Fibroblast of mammary gland (primary cell): ENCODE measurements at regions not wholly inside any gene's neighbourhood (a gene's known extent, or its start where the extent isn't known, plus 50 kb on each side); places are given as distances from the start of the nearest gene placed in this dataset.
A peak's percentile ranks its signal among the peaks of the same experiment; 100 is the strongest.

Experiments
- DNase-seq: peaks from one replicate; pipeline ENCODE4 v3.0.0-alpha.2; 2010; ENCODE audit warnings: low read depth
- H3K4me3 ChIP-seq: 2 replicates; pipeline ENCODE4 v1.5.1; 2011; ENCODE audit warnings: low read depth, mild to moderate bottlenecking, low read length, moderate library complexity; ENCODE audit not compliant: control insufficient read depth
- CTCF ChIP-seq: conservative IDR thresholded peaks from 2 replicates; pipeline ENCODE4 v1.5.1; 2011; ENCODE audit warnings: low read depth, low read length, inconsistent platforms; ENCODE audit not compliant: control insufficient read depth, insufficient read depth

DNA sequence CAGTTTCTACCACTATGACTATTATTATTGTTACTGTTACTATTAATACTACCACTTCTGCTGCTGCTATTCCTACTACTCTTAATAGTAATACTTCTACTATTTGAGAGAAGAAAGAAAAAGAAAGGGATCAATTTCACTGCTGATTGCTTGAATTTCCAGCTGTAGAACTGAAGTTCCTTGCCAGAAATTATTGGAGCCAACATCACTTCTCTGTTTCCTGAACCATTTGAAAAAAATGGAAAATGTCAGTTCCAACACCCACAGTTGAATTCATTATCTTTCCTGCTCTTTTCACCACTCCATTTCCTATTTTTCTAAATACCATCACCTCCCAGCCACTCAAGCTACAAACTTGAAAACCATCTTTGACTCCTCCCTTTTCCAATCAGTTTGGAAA is 54.1 kb upstream of the PIK3C2G start:
- TF ChIP-seq CTCF = no peak
- H3K4me3 ChIP-seq = no peak overlapping the region
- DNase-seq = no peak

GRCh38 chr12:18206198-18206597 is 55.1 kb upstream of the PIK3C2G start:
- no peak for DNase-seq
- H3K4me3 ChIP-seq = no peak overlapping the region
- TF ChIP-seq CTCF = no peak

- TF ChIP-seq CTCF = no peak
- DNase-seq = no peak
- no peak overlapping the region for H3K4me3 ChIP-seq
Observed at GRCh38 chr12:18204053-18204452, 57.3 kb upstream of the PIK3C2G start.

DNA sequence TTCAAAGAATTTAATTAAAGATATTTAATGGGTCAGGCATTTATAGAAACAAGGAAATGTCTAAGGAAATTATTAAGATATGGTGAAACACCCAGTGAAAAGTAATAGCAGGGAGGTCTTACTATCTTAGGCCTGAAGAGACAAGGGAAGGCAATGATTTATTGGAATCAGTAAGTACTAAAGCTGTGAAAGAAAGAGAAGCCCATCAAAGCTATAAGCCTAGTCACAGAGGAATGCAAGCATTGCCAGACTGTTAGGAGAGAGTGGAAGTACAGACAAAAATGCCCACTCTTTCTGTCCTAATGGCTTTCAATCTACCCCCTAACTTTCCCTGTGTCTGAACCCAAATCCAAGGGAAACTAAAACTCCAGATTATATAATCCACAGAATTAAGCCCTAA is 69.2 kb upstream of the PIK3C2G start:
- no peak for DNase-seq
- TF ChIP-seq CTCF = no peak
- H3K4me3 ChIP-seq = no peak overlapping the region

- DNase-seq = no peak
- no peak overlapping the region for H3K4me3 ChIP-seq
- no peak for TF ChIP-seq CTCF
Observed at GRCh38 chr12:18183141-18183540, 78.2 kb upstream of the PIK3C2G start.

DNA sequence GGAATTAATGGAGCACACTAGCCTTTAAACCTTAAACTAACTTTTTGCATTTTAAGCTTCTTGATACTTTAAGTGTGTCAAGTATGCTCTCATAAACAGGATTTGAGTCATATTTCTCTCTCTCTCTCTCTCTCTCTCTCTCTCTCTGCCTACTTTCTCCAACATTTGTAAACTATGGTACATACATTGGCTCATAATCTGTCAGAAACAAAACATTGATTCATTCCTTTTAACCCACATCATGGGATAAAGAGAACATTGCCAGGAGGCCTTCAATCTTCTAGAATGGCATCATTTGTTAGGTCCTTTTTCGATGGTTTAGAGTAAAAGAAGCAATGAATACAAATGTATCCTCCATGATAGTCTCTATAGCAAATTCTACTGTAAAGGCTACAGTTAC is 81.6 kb upstream of the RERGL start:
- no peak overlapping the region for H3K4me3 ChIP-seq
- DNase-seq = peak; percentile 48
- TF ChIP-seq CTCF = no peak

DNA sequence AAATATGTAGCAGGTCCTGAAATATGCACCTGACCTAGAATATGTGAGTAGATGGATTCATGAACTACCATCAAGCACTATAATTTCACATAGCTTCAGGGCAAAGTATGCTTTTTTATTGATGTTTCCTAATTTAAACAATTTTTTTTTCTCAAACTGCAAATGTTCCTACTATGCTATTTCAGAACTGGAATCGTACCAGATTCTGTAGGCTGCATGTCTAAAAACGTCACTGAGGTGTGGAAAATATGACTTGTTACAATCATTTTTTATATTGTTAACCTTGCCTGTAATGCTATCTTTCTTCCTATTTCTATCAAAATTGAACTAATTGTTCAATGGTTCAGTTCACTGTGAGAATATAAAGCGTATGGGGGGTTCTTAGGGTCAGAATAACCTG is 78.0 kb upstream of the RERGL start:
- DNase-seq = no peak
- no peak overlapping the region for H3K4me3 ChIP-seq
- TF ChIP-seq CTCF = no peak
